GM11168 (cell line): ENCODE measurements at regions not wholly inside any gene's neighbourhood (a gene's known extent, or its start where the extent isn't known, plus 50 kb on each side); places are given as distances from the start of the nearest gene placed in this dataset.

Experiments used
- in situ Hi-C: fragments of 300-500 bp; cut with MboI; formaldehyde crosslinking; loops from one replicate; pipeline ENCODE4 v1.12.0; 2022; ENCODE audit warnings: low sequenced_read_pairs; ENCODE audit not compliant: unreplicated experiment

GRCh38 chr13:103203735-103204330 is 137.6 kb upstream of the SLC10A2 start:
- in situ Hi-C loops: no loop called here

GRCh38 chr13:103200118-103200885 is 134.1 kb upstream of the SLC10A2 start:
- in situ Hi-C loops: no loop called here

GRCh38 chr13:103199380-103200088 is 133.3 kb upstream of the SLC10A2 start:
- in situ Hi-C loops: no loop called here

GRCh38 chr13:103196356-103196755 is 130.1 kb upstream of the SLC10A2 start:
- in situ Hi-C loops: no loop called here

- in situ Hi-C loops: no loop called here
These were observed 129.5 kb upstream of the SLC10A2 start for GRCh38 chr13:103195762-103196161.

- in situ Hi-C loops: no loop called here
These were observed 128.7 kb upstream of the SLC10A2 start for GRCh38 chr13:103194871-103195270.

GRCh38 chr13:103192511-103193135 is 126.4 kb upstream of the SLC10A2 start:
- in situ Hi-C loops: no loop called here

DNA sequence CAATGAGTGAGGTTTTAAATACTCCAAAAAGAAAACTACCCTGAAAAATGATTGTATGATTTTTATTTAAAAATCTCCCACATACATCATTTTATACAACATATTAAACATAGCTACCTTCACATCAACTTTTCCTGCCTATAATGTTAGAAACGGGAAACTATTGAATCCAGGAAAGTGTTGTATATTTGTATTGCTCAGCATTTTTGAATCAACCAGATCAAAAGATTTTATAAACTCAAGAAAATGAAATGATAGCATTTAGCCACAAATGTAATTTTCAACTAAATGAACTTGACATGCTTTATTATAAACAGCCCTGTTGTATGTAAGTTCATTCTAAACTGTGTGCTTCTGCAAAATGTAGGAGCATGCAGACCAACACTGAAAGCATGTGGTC is 124.6 kb upstream of the SLC10A2 start:
- in situ Hi-C loops: no loop called here

DNA sequence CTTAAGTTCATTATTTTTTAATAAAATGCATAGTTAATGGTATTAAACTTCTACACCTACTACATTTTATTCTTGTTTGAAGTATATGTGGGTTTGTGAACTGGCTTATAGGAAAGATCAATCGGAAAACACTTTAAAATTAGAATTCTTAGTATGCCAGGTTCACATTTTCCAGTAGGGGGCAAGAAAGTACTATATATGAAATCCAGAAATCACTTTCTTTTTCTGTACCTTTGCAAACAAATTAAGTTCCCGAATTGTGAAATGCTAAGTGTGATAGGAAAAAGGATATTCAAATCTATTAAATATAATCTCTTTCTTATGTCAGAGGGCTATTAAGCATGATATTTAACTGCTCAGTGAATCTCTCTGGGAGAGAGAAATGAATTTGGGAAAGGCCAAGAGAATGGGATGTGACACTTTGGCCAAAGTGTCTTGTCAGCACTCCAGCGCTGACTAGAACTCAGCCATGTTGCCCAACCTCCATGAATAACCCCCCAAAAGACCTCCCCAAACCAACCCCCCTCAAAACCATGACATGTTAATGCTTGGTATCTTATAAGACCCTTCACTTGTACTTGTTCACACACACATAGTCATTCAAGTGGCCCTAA is 122.6 kb upstream of the SLC10A2 start:
- in situ Hi-C loops: no loop called here

DNA sequence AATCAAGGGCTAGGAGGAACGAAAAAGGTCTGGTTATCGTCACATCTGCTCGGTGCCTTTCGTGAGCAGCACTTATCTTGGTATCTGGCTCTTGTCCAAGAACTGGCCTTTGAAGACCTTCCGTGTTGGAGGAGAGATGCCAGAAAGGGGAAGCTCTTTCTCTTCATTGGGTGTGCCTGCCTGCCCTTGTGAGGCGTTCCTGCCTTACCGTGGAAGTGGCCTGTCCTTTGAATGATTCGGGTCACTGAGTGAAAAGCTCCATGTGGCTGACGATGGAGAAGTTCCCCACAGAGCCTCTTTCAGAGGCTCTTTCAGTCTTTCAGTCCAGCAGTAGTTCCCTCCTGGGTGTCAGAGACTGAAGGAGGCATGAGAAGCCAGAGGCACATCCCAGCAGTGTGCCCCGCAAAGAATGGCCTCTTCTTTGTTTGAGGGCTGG is 121.5 kb upstream of the SLC10A2 start:
- in situ Hi-C loops: no loop called here

GRCh38 chr13:103184413-103184812 is 118.2 kb upstream of the SLC10A2 start:
- in situ Hi-C loops: no loop called here

DNA sequence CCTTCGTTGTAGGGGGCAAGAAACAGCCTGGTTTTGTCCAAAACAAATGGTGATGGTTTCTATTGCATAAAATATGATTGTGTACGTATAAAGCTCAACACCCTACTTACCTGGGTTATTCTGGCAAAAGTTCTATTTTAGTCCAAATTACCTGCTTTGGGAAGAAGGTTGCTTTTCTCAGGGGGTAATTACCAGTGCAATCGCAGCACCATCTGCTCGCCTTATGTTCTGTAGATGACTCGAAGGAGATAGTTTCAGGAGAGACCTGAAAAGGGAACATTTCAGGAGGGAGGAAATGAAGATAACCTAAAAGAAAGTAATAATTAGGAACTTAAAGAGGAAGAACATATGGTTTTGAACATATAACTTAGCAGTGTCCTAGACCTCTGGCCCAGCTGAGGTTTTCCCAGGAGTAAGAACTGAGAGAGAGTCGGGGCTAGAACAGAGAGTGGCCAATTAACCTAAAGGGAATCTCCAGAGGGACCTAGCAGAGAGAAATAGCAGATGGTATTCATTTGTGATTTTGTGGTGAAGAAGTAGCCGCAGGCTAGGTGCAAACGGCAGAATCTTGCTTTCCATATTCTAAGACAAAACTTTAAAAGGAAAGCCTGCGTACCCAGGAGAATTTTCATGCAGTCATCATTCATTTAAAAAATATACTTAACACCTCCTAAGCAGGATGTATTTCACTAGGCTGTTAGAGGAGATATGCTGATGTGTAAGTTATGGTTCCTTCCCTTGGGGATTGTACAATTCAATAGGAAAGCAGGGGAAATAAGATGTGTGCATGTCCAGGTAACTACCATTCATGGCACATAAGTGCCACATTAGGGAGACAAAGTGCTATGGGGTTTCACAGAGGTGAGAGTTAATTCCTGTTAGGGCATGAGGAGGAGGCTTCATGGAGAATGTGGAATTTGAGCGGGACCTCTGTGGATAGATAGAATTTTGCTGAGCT is 113.0 kb upstream of the SLC10A2 start:
- in situ Hi-C loops: no loop called here

DNA sequence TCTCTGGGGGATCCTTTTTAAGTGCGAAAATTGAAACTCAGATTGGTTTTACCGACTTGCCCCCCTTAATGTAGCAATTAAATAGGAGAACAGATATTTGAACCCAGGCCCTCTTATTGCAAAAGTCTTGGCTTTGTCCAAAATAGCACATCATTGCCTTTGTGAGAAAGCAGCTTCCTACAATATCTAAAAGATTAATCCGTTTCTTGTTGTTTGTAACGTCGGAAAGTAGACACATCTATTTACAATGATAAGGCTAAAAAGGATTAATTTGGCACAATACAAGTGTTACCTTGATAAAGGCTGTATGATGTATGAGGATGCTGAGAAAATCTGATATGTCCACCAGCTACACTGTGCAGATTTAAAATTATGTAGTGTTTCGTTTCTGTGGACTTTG is 108.7 kb upstream of the SLC10A2 start:
- in situ Hi-C loops: no loop called here

DNA sequence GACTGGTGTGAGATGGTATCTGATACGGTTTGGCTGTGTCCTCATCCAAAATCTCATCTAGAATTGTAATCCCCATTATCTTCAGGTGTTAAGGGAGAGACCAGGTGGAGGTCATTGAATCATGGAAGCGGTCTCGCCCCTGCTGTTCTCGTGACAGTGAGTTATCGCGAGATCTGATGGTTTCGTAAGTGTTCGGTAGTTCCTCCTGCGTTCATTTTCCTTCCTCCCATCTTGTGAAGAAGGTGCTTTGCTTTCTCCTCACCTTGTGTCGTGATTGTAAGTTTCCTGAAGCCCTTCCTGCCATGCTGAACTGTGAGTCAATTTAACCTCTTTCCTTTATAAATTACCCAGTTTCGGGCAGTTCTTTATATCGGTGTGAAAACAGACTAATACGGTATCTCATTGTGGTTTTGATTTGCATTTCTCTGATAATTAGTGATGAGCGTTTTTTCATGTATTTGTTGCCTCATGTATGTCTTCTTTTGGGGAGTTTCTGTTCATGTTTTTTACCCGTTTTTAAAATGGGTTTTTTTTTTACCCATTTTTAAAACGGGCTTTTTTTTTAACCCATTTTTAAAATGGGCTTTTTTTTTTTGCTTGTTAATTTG is 102.8 kb upstream of the SLC10A2 start:
- in situ Hi-C loops: no loop called here

GRCh38 chr13:103164251-103164650 is 98.0 kb upstream of the SLC10A2 start:
- in situ Hi-C loops: no loop called here

- in situ Hi-C loops: no loop called here
These were observed 95.3 kb upstream of the SLC10A2 start for GRCh38 chr13:103161476-103161875.

GRCh38 chr13:103157434-103158145 is 91.4 kb upstream of the SLC10A2 start:
- in situ Hi-C loops: no loop called here

GRCh38 chr13:103157016-103157415 is 90.8 kb upstream of the SLC10A2 start:
- in situ Hi-C loops: no loop called here
